GM19324 (cell line): ENCODE measurements at regions not wholly inside any gene's neighbourhood (a gene's known extent, or its start where the extent isn't known, plus 50 kb on each side); places are given as distances from the start of the nearest gene placed in this dataset.

Experiments
- ATAC-seq: cut with Tn5 transposase; IDR thresholded peaks from one replicate; pipeline ENCODE4 v1.9.1; 2021; ENCODE audit warnings: mild to moderate bottlenecking, moderate library complexity; ENCODE audit not compliant: unreplicated experiment, low FRiP score

DNA sequence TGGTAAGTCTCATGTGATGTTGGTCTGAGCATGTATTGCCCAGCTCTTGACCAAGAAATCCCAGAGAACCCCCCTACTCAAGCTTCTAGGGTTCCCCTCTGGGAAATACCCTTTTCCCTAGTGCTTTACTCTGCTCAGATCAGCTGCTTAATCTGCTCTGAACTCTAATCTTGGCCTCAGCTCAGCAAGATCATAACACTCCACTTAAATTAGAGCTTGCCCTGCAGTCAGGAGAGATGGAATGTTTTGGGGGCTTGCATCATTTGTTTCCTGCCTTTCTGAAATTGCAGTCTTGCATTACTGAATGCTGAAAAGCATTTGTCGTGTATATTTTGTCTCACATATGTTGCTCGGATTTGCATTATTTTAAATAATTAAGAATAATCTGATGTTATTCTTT lies 1153.6 kb downstream of the FSTL5 start:
- no peak for ATAC-seq
